ENCODE measurements at regions not wholly inside any gene's neighbourhood (a gene's known extent, or its start where the extent isn't known, plus 50 kb on each side); places are given as distances from the start of the nearest gene placed in this dataset.

DNA sequence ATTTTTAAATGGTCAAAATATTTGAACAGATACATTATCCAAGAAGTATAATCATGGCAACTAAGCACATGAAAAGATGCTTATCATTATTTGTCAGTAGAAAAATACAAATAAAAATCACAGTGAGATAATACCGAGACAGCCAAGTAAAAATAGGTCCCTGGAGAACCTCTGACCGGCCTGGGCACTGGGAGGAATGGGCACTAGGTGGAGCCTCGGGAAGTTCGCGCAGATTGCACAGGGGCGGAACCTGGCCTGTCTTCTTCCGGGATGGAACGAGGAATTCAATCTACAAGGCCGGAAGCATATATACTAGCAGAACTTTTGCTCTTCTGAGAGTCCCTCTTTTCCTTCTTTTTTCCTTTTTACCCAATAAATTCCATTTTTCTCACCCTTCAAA is 148.5 kb upstream of the CHRM3 start:
- TF ChIP-seq, protein P1, sequence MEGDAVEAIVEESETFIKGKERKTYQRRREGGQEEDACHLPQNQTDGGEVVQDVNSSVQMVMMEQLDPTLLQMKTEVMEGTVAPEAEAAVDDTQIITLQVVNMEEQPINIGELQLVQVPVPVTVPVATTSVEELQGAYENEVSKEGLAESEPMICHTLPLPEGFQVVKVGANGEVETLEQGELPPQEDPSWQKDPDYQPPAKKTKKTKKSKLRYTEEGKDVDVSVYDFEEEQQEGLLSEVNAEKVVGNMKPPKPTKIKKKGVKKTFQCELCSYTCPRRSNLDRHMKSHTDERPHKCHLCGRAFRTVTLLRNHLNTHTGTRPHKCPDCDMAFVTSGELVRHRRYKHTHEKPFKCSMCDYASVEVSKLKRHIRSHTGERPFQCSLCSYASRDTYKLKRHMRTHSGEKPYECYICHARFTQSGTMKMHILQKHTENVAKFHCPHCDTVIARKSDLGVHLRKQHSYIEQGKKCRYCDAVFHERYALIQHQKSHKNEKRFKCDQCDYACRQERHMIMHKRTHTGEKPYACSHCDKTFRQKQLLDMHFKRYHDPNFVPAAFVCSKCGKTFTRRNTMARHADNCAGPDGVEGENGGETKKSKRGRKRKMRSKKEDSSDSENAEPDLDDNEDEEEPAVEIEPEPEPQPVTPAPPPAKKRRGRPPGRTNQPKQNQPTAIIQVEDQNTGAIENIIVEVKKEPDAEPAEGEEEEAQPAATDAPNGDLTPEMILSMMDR (IDR thresholded peaks at IDR 0.05; ENCODE audit: extremely low read depth in 1 of 2, insufficient read depth in 1 of 2, low read depth in 1 of 2, low read length in 2 of 2), result no peak
- TF ChIP-seq EZH2 (IDR thresholded peaks at IDR 0.05; ENCODE audit: borderline replicate concordance, low read depth, low read length, severe bottlenecking), result no peak
- TF ChIP-seq POLR2A (IDR thresholded peaks at IDR 0.05; ENCODE audit: low read depth, low read length), result no peak
- TF ChIP-seq POLR2AphosphoS5 (IDR thresholded peaks at IDR 0.05; ENCODE audit: insufficient read depth, low read depth, low read length), result no peak
- TF ChIP-seq, protein P2, sequence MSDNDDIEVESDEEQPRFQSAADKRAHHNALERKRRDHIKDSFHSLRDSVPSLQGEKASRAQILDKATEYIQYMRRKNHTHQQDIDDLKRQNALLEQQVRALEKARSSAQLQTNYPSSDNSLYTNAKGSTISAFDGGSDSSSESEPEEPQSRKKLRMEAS (IDR thresholded peaks at IDR 0.05; ENCODE audit: insufficient read depth, insufficient read length), result no peak

Measured in endothelial cell of umbilical vein (primary cell).